Kidney epithelial cell (primary cell): ENCODE measurements at regions not wholly inside any gene's neighbourhood (a gene's known extent, or its start where the extent isn't known, plus 50 kb on each side); places are given as distances from the start of the nearest gene placed in this dataset.
"Not testable (repeated sequence)": the region's sequence is repeated elsewhere in the genome, so short reads cannot be mapped to it uniquely, and the experiment has no call there.

Experiments
- DNase-seq: peaks from one replicate; pipeline ENCODE4 v3.0.0-alpha.2; 2010; ENCODE audit warnings: low read depth
- H3K27me3 ChIP-seq: 2 replicates; pipeline ENCODE4 v1.6.0; 2011; ENCODE audit warnings: low read length; ENCODE audit not compliant: control insufficient read depth, insufficient read depth
- H3K36me3 ChIP-seq: 2 replicates; pipeline ENCODE4 v1.5.1; 2011; ENCODE audit warnings: low read length; ENCODE audit not compliant: control insufficient read depth, insufficient read depth
- H3K4me3 ChIP-seq: 2 replicates; pipeline ENCODE4 v1.5.1; 2011; ENCODE audit warnings: low read depth, mild to moderate bottlenecking, control low read depth, low read length
- TF ChIP-seq, protein P1 (sequence below): IDR thresholded peaks from 2 replicates; pipeline ENCODE4 v1.5.1; 2011; ENCODE audit warnings: mild to moderate bottlenecking, moderate library complexity, low read length, control low read depth, inconsistent platforms; ENCODE audit not compliant: insufficient read depth, poor library complexity, severe bottlenecking

GRCh38 chr3:168688267-168688666 lies 592.5 kb upstream of the GOLIM4 start:
- TF ChIP-seq, protein P1, sequence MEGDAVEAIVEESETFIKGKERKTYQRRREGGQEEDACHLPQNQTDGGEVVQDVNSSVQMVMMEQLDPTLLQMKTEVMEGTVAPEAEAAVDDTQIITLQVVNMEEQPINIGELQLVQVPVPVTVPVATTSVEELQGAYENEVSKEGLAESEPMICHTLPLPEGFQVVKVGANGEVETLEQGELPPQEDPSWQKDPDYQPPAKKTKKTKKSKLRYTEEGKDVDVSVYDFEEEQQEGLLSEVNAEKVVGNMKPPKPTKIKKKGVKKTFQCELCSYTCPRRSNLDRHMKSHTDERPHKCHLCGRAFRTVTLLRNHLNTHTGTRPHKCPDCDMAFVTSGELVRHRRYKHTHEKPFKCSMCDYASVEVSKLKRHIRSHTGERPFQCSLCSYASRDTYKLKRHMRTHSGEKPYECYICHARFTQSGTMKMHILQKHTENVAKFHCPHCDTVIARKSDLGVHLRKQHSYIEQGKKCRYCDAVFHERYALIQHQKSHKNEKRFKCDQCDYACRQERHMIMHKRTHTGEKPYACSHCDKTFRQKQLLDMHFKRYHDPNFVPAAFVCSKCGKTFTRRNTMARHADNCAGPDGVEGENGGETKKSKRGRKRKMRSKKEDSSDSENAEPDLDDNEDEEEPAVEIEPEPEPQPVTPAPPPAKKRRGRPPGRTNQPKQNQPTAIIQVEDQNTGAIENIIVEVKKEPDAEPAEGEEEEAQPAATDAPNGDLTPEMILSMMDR = no peak
- DNase-seq = no peak
- no peaks in the 10 kb centered on the region for H3K36me3 ChIP-seq
- H3K27me3 ChIP-seq = no peaks in the 10 kb centered on the region
- H3K4me3 ChIP-seq = no peak overlapping the region

GRCh38 chr3:168684519-168684918 lies 588.8 kb upstream of the GOLIM4 start:
- no peaks in the 10 kb centered on the region for H3K36me3 ChIP-seq
- no peak for DNase-seq
- TF ChIP-seq, protein P1 = no peak
- H3K4me3 ChIP-seq = no peak overlapping the region
- no peaks in the 10 kb centered on the region for H3K27me3 ChIP-seq

DNA sequence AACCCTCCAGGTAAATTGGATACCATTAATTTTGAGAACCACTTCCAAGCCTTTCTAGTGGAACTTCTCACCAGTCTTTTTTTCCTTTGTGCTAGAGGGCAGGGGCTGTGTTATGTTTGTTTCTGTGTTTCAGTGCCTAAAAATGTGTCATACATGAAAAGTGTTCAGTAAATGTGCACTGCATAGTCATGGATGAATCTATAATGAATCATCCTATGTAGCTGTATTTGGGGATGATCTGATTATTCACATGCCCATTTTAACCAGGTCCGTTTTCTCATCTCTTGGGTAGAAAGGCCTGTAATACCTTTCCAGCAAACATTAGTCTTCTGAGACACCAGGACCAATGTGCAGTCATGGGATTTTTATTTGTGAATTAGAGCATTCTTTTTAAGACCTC lies 583.0 kb upstream of the GOLIM4 start:
- Histone ChIP-seq H3K36me3 (no peaks in the 10 kb centered on the region), H3K27me3 (no peaks in the 10 kb centered on the region), H3K4me3 (no peak overlapping the region)
- DNase-seq = no peak
- TF ChIP-seq, protein P1 = no peak

- TF ChIP-seq, protein P1 = no peak
- no peak for DNase-seq
- H3K4me3 ChIP-seq = no peak overlapping the region
- no peaks in the 10 kb centered on the region for H3K27me3 ChIP-seq
- H3K36me3 ChIP-seq = no peaks in the 10 kb centered on the region
Observed at GRCh38 chr3:168671091-168671490, 575.4 kb upstream of the GOLIM4 start.

GRCh38 chr3:168660879-168661657 lies 565.3 kb upstream of the GOLIM4 start:
- H3K27me3 ChIP-seq, H3K4me3 ChIP-seq, DNase-seq, H3K36me3 ChIP-seq: not testable (repeated sequence)

GRCh38 chr3:168659015-168659414 lies 563.3 kb upstream of the GOLIM4 start:
- no peaks in the 10 kb centered on the region for H3K36me3 ChIP-seq
- no peaks in the 10 kb centered on the region for H3K27me3 ChIP-seq
- no peak for DNase-seq
- TF ChIP-seq, protein P1 = no peak
- H3K4me3 ChIP-seq = no peak overlapping the region
